Activated T-cell treated with anti-CD3 and anti-CD28 coated beads, Interleukin-2, amount 50 U/mL, for 1 hour (primary cell): ENCODE measurements at regions not wholly inside any gene's neighbourhood (a gene's known extent, or its start where the extent isn't known, plus 50 kb on each side); places are given as distances from the start of the nearest gene placed in this dataset.
A peak's percentile ranks its signal among the peaks of the same experiment; 100 is the strongest.

Source experiments
- DNase-seq: peaks from one replicate; pipeline ENCODE4 v3.0.0-alpha.2; 2020

DNA sequence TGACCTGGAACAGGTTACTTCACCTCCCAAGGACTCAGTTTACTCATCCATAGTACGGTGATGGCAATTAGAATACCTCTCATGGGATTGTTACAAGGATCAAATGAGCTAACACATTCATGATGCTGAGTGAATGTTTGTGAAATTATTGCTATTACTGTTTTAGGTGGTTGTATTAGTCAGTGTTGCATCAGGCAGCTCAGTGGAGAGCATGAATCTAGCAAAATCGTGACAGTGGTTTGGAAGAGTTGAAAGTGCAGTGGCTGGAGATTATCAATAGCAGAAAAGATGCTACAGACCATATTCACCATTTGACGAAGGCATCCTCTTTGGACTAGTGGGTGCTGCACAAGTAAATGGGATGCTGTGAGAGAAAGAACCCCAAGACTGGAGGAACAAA, 50.4 kb upstream of the CTNNBL1 start:
- DNase-seq, result no peak

DNA sequence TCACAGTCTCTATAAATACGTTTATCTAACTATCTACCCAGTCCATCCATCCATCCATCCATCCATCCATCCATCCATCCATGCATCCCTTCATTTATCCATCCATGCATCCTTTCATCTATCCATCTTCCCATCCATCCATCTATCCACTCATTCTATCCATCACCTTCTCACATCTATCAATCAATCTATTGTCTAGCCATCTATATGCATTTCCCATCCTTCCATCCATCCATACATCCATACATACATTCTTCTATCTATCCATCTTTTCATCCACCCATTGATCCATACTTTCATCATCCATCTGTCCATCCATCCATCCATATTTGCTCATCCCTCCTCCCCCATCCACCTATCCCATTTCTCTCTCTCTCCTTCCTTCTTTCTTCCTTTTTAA, 51.6 kb upstream of the CTNNBL1 start:
- DNase-seq, result no peak

DNA sequence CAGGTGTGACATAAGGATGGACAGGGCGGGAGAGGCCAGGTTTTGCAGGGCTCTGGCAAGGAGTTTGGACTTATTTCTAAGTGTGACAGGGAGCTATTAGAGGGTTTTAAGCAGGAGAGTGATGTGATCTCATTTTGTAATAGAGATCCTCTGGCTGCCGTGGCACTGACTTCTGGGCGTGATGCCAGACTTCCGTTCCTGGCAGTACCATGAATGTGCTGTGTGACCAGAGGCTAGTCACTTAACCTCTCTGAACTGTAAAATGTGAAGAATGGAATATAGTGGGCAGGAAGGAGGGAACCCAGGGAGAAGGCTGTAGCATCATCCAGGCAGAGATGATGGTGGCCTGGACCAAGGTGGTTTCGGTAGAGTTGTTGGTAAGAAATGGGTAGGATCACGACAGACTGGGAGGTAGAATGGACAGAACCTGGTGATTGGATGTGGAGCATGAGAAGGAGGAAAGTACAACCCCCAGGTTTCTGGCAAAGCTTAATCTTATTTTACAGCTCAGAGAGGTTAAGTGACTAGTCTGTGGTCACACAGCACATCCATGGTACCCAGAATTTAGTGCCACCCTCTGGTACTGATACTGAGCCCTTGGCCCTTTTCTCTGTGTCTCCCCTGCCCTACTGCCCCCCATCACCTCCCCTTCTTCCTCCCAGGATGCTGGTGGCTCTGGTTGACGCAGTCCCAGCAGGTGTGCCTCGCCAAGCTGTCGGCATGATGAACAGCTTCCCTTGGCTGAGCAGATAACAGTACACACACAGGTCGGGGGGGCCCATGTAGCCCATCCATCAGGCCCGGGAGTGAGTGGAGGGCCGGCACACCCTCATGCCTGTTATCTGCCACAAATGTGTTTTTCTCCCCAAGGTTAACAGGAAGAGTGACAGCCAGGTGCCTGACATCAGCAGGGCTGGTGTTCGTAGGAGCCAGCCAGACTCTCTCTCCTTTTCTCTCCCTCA, 52.9 kb upstream of the CTNNBL1 start:
- DNase-seq, result no peak

DNA sequence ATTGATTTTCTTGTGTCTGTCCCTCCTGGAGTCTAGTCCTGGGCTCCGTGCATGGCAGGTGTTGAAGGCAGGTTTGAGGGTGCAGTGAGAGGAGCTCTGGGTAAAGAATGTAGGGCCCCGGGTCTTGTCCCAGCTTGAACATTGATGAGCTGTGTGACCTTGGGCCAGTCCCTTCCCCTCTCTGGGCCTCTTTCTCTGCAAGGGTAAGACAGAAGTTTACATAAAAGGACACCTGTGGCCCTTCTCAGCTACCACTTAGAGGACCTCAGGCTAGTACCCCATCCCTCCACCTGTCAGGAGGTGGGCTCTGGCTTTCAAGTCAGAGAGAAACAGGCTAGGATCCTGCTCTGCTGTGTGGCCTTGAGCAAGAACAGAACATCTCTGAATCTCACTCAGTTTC, 55.3 kb upstream of the CTNNBL1 start:
- DNase-seq, result no peak

DNA sequence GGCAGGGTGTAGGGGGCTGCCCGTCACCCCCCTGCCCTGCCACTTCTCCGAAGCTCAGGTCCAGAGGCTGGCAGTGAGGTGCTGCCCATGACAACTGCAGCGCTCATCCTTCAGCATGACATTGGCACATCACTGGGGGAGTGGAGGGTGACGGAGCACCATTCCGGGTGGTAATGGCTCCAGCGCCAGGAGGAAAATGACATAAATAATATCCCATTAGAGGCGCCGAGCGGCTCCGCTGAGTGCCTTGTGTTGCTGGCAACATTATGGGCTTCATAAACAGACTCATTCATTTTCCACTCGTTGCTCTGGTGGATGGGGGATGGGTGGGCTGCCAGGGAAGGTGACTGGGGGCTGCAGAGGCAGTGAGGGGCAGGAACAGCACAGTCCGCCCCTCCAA, 56.9 kb upstream of the CTNNBL1 start:
- no peak for DNase-seq

DNA sequence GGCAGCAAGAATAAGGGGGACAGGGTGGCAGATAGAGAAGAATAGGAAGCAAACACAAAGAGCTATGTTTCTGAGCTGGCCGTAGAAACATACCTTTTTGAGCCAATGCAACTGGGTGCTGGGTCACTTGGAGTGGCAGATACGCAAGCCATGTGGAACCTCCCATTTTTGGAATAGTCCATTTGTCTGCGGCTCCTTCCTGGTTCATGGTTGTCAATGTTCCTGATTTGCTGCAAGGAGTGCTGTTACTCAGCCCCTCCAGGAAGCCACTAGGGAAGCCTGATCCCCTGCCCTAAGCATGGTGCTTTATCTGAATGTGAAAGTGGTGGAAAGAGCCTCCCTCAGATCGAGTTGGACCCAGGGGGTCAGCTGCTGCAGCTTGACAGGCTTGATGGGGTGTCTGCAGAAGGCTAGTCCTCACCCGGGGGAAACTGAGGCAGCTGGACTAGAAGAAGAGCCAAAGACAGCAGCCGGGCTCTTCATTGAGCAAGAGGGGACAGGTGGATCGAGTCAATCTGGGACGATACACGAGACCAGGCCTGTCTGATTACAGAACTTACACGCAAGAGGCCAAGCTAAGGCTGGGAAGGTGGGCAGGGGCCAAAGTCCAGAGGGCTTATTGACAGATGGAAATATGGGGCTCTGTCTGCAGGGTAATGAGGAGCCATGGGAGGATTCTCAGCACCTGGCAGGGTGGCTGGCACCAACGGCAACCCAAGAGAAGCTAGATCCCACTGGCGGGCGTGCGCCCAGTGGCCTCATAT, 57.4 kb upstream of the CTNNBL1 start:
- DNase-seq, result no peak

DNA sequence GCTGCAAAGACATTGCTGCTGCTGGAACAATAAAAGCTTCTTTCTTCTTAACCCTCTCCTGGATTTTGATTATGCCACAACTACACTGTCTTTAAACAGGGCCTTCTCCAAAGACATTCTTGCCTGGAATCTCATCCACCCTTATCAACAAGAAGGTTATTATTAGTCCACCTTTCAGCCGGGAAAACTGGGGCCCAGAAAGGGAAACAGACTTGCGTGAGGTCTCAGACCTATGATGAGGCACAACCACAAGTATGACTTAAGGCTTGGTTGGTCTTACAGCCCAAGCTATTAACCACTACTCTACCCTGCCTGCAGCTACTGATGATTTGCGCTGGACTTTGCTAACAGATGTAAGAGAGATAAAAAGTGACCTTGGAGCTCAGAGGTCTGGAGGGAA, 62.8 kb upstream of the CTNNBL1 start:
- DNase-seq, result no peak

DNA sequence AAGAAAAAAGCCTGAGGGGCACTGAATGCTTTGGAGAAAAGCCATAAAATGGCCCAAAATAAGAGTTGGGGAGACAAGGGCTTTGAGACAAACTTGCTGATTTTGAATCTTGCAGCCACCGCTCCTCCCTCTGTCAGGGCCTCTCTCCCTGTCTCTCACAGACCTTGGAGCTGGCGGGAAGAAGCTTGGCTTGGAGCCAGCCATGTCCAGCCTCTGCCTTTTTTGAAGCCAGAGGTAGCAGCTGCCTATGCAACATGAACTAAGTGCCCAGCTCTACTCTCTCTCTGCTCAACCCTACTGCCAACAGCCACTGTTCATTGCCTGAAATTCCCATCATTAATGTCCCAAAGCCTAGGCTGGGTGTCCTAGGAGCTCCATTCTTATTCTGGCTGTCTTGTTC, 63.7 kb upstream of the CTNNBL1 start:
- DNase-seq, result no peak

DNA sequence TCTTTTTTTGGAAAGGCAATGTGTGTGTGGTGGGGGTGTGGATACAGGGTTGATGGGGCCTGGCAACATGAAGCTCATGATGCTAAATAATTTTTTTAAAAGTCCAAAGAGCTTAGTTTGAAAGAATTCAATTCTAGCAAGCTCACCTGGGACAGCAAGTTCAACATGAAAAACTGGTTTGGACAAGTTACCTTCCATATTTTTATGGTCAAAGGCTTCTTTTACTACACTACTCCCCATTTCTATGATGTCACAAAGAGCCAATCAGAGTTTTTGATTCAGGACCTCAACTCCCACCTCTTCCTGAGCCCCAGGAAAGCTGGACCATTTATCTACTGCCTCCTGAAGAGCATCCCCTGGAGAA, 66.1 kb upstream of the CTNNBL1 start:
- DNase-seq, result no peak

DNA sequence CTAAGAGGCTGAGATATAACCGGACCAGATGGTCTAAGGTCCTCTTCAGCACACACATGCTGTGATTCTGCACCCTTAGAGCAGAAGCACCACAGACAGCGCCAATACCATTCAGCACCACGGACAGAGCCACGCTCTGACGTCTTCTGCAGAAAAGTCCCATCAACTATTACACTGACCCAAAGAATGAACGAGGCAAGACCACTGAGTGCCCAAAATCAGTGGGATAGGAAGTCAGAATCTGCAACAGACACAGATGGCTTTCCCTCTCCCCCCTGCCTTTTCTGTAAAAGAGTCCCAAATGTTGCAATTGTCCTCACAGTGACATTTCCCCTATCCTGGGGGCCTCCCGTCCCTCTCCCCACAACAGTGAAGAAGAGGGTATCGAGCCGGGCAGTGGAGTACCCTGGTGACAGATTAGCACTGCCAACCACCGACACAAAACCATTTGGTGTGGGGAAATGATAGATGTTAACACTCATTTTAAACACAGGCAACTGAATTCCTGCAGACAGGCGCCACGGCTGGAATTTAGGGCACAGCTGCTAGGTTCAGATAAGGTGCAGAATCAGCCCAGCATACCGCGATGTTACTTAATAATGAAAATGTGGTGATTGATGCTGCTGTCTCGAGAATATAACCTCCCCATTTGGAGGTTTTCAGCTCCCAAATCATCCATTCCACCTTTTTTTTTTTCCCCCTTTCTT, 66.6 kb upstream of the CTNNBL1 start:
- DNase-seq, result peak; percentile 20

DNA sequence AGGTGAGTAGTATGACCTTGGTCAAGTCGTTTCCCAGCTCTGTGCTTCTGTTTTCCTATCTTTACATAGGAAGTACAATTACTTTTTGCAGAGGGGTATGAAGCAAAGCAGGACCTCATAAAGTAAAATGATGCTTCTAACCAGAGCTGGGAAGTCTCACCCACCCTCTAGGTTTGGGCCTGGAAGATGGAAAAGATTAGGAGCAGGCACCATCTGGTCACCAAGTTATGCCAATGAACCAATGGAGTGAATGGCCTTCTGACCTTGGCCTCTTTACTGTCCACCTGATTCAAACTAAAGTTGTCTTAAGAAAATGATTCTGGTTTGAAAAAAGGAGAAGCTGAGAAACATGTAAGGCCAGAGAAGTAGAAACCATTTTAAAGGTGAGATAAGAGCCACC, 68.9 kb upstream of the CTNNBL1 start:
- no peak for DNase-seq

DNA sequence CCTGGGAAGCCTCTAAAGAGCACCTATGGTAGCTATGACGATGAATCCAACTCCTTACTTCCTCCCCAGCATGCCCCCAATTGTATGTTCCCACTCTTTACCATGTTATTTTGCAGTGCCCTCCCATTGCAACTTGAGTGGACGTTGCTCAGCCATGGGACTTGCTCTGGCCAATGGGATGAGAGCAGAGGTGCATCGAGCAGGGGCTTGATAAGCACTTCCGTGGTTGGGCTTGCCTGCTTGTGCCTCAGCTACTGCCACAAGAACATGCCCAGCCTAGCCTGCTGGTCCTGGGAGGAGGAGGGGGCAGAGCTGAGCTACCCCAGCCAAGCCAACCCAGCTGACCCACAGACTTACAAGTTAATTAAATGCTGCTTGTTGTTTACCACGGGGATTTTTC, 71.1 kb upstream of the CTNNBL1 start:
- DNase-seq, result no peak

DNA sequence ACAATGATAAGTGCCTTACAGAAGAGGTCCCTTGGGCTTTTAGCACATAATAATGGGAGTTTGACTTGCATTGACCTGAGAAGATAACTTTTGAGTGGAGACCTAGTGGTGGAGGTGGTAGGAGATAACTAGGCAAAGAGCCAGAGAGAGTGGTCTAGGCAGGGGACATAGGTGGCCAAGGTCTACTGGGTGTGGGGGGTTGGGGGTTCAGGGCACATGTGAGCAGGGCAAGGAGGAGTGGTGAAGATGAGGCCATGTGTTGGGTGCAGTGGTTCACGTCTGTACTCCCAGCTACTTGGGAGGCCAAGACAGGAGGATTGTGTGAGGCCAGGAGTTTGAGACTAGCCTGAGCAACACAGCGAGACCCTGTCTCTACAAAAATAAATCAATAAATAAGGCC, 74.3 kb upstream of the CTNNBL1 start:
- DNase-seq, result no peak

DNA sequence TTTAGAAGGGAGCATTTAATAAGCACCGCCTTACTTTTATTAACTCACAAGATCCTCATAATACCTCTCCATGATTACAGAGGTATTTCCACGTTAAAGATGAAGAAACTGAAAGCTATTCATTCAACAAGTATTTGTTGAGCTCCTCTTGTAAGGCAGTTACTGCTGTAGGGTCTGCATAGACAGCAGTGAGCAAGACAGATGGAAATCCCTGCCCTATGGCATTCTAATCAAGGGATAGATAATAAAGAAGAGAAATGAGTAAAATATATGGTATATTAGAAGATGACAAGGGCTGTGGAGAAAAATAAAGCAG, 77.8 kb upstream of the CTNNBL1 start:
- DNase-seq, result no peak

DNA sequence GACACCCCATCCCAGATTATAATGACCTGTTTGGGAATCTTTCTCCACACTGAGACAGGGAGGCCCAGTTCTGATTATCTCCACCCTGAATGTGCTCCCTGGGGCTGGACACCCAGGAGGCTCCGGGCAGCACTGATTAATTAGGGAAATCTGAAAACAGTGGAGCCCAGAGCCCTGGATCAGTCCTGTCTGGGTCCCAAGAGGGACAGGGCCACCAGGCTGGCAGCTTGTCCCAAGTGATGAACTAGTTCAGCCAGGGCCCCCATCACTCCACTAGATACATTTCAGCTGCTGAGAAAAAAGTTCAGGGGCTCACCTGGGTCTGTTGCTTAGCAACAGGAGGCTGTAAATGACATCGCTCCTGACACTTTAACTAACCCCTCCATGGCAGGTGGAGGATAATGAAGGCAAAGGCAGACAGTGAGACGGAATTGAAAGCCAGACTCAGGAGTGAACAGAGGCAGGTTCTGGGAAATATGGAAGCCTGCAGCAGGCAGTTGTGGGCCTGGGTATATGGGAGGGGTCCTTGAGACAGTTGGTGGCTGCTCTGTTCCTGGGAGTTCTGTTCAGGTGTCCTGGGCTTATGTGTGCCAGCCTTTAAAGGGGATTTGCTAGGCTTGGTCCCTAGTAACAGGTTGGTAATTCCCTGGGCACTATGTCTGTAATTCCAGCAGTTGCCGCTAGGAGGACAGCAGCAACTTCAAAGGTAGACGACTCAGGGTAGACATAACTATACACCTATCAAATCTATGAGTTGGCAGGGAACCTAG, 78.3 kb upstream of the CTNNBL1 start:
- peak; percentile 33 for DNase-seq

DNA sequence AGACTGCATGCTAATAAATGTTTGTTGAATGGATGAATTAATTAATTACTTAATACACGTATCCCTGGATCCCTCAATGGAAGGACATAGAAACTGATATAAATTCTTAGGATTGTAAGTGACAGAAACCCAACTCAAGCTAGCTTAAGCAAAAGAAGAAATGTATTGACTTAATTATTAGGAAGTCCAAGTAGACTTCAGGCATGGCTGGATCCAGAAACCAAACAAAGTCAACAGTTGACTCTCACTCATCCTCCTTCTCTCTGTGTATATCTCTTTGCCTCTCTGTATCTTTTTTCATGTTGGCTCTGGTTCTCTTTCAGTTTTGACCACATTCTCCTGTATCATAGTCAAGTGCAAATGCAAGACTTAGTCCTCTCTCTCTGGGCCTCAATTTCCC, 82.0 kb upstream of the CTNNBL1 start:
- no peak for DNase-seq

DNA sequence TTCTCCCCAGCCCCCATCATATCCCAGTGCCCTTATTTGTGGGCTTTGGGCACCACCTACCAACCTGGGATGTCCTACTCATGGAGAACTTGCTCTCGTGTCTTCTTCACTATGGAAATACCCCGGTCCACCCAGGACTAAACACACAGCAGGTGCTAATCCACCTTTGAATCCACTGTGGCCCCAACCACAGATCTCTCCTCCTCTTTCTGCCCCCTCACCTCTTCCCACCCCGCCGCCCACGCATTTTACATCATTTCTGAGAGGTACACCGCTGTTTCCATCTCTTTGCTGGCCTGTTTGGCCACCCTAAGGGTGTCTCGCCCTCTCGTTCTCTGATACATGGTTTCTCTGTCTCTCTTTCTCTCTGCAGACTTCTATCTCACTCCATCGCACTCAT, 82.5 kb upstream of the CTNNBL1 start:
- no peak for DNase-seq

DNA sequence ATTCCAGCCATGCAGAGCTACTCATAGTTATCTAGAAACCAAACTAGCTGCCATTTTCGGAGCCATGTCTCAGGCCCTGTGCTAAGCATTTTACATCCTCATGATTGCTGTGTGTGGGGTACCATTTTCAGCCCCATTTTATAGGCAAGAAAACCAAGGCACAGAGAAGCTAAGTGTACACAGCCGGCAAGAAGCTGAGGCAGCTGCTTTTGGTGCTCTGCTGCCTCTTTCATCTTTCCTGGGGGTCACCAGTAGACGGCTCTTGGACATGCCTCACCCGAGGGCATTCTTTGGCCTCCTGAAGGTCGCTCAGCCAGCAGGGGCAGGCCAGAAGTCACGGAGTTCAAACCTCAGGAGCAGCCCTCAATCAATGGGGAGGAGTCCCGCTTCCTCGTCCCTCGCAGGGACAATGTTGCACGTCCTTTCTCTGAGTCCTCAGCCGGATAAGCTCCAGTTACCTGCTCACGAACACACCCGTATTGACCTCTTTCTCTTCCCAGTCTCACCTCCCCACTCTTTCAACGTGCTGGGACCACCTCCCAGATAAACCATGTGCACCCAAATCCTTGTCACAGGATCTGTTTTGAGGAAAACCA, 82.6 kb upstream of the BLCAP start:
- DNase-seq, result no peak

DNA sequence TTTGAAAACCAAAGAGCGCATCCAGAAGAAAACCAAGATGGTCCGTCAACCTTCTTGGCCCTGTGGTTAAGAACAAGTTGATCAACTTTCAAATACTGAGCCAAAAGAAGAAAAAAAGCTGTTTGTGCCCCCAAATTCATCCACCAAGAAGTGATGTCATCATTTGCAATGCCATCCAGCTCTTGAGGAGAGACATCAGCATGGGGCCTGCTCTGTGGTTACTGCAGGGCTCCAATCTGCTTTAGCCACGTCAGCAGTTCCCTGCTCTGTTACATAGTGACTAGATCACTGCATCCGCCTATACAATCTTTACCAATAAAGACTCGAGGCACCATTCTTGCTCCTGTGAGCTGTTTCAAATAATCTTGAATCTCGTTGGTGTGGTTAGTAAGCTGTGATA, 75.0 kb upstream of the BLCAP start:
- no peak for DNase-seq

DNA sequence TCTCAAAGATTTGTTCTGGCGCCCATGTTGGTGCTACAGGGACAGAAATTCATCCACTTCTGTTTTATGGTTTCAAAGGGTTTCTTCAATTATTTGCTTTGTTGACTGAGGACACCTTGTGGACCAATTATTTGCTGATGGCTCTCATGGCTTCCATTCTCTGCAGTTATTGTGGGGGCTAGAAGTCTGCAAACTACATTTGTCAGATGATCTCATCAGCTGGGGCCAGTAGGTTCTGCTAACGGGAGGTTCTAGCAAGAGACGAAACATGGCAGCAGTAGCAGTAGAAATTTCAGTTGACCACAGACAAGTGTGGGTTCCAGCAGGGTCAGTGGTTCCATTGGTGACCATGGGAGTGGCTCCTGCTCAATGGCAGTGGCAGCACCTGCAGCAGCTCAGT, 72.8 kb upstream of the BLCAP start:
- DNase-seq, result no peak

DNA sequence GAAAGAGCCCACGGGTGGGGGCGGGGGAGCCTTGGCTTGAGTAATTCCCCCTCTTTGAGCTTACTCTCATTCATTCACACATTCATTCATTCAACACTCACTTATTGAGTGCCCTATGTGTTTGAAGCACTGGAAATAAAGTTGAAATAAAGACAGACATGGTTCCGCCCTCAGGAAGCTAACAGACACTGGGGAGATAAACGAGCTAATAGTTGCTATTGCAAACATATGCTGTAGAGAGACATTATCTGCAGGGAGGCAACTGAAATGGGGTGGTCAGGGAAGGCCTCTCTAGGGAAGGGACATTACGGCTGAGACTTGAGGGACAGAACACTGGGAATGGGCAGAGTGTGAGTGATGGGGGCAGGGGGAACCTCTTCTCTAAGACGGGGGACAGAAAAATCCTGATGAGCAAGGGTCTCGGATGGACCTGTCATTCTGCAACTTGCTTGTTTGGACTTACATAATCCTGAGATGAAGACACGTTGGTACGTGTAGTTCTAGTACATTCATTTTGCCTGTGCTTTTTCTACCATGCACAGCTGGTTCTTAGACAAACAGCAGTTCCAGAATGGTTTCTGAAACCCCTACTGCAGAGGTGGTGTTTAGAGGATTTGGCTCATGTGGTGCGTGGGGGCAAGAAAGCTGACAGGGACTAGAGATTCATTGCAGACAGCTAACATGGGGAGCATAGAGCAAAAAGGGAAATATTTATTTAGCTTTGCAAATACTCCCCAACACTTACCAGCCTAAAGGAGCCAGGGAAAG, 71.1 kb upstream of the BLCAP start:
- no peak for DNase-seq

DNA sequence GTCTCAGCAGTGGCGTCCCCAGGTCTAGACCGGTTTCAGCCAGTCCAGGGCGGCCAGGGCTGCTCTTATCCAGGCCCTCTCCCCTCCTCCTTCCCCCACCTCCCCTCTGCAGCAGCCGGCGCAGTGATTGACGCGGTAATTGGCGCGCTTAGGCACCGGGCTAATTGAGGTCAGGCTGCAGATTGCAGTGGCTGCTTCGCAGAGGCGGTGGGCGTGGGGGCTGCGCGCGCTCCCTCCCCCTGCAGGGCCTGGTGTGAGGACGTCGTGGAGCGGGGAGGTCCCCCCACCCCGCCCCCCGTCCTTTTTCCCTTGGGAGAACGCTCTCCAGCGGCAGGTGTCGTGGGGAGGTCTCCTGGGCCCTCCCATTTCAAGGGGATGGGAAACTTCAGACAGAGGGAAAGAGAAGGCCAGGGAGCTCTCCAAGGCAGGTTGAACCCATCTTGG, 70.4 kb upstream of the BLCAP start:
- DNase-seq, result no peak
